MCF 10A (cell line): ENCODE measurements at regions not wholly inside any gene's neighbourhood (a gene's known extent, or its start where the extent isn't known, plus 50 kb on each side); places are given as distances from the start of the nearest gene placed in this dataset.

ENCODE experiments used
- BruUV-seq: library from RNA; stranded (reverse); fragments of 400-500 nt; replicated peaks from 2 replicates; lab custom pipeline; 2021; lab: Mats Ljungman, UMichigan
- CTCF ChIA-PET: fragments of 300-600 bp; sonication (Branson Sonifier 250); formaldehyde crosslinking; extraction: SDS; loops from one replicate; lab custom pipeline; 2021; ENCODE audit warnings: antibody characterized with exemption, inconsistent platforms; lab: Yijun Ruan, JAX
- POLR2A ChIA-PET: fragments of 300-600, 350-650 bp; sonication (Branson Sonifier 250); formaldehyde crosslinking; extraction: SDS; loops from one replicate; lab custom pipeline; 2020; ENCODE audit warnings: antibody characterized with exemption, inconsistent platforms; lab: Yijun Ruan, JAX
- DNase-seq: peaks from one replicate; pipeline ENCODE4 v3.0.0-alpha.2; 2018; ENCODE audit not compliant: unreplicated experiment
- H3K27ac Mint-ChIP-seq: one replicate; pipeline ENCODE4 v1.8.0; 2022; ENCODE audit warnings: mild to moderate bottlenecking, low read depth, mixed read lengths; ENCODE audit not compliant: unreplicated experiment
- H3K27me3 Mint-ChIP-seq: one replicate; pipeline ENCODE4 v1.8.0; 2022; ENCODE audit warnings: mixed read lengths; ENCODE audit not compliant: insufficient read depth, unreplicated experiment
- H3K36me3 Mint-ChIP-seq: one replicate; pipeline ENCODE4 v1.8.0; 2022; ENCODE audit warnings: mild to moderate bottlenecking, moderate library complexity, mixed read lengths; ENCODE audit not compliant: insufficient read depth, unreplicated experiment
- H3K4me1 Mint-ChIP-seq: one replicate; pipeline ENCODE4 v1.8.0; 2022; ENCODE audit warnings: mixed read lengths; ENCODE audit not compliant: insufficient read depth, unreplicated experiment
- H3K4me3 Mint-ChIP-seq: one replicate; pipeline ENCODE4 v1.8.0; 2022; ENCODE audit warnings: mild to moderate bottlenecking, moderate library complexity, mixed read lengths; ENCODE audit not compliant: unreplicated experiment
- H3K9me3 Mint-ChIP-seq: one replicate; pipeline ENCODE4 v1.8.0; 2022; ENCODE audit warnings: mixed read lengths; ENCODE audit not compliant: unreplicated experiment
- intact Hi-C: fragments of 100-400 bp; cut with micrococcal nuclease; formaldehyde crosslinking; loops from 2 replicates; pipeline ENCODE4 v1.14.1; 2022
- TF ChIP-seq, protein P1 (sequence below): fragments of 200-600 bp; IDR thresholded peaks from one replicate; pipeline ENCODE4 v1.8.0; 2022; ENCODE audit warnings: antibody characterized with exemption, mild to moderate bottlenecking; ENCODE audit not compliant: unreplicated experiment

DNA sequence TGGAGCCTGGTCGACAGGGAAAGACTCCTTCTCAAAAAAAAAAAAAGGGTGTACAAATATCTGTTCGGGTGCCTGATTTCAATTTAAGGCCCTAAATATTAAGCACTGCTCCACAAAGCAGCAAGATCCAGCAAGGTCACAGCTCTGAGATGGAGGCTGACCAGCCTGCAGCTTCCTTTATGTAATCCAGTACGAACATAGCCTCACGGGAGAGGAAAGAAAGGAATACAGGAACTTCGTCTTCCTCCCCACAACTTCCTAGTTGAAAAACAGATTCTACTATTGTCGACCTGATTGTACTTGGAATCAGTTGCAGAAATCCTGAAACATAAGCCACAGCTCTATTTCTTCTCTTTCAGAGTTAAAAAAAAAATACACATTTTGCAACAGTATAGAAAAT lies 53.5 kb upstream of the TBC1D9 start:
- ChIA-PET POLR2A (interaction anchor here (1.2 kb wide), 1 partner anchor 19 kb away, joined by 4 read pairs; no protein-coding TSS in a partner anchor), CTCF (interaction anchor here (0.6 kb wide), 2 partner anchors 323 to 1203 kb away, joined by 3 to 6 read pairs; no protein-coding TSS in a partner anchor)
- BruUV-seq: no TSS peak
- Mint-ChIP-seq H3K27ac (no peak overlapping the region), H3K27me3 (no peaks in the 10 kb centered on the region), H3K9me3 (no peaks in the 10 kb centered on the region), H3K4me1 (no peaks in the 10 kb centered on the region), H3K4me3 (no peak overlapping the region), H3K36me3 (no peaks in the 10 kb centered on the region)
- intact Hi-C loops: no loop called here
- TF ChIP-seq, protein P1, sequence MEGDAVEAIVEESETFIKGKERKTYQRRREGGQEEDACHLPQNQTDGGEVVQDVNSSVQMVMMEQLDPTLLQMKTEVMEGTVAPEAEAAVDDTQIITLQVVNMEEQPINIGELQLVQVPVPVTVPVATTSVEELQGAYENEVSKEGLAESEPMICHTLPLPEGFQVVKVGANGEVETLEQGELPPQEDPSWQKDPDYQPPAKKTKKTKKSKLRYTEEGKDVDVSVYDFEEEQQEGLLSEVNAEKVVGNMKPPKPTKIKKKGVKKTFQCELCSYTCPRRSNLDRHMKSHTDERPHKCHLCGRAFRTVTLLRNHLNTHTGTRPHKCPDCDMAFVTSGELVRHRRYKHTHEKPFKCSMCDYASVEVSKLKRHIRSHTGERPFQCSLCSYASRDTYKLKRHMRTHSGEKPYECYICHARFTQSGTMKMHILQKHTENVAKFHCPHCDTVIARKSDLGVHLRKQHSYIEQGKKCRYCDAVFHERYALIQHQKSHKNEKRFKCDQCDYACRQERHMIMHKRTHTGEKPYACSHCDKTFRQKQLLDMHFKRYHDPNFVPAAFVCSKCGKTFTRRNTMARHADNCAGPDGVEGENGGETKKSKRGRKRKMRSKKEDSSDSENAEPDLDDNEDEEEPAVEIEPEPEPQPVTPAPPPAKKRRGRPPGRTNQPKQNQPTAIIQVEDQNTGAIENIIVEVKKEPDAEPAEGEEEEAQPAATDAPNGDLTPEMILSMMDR: no peak
- DNase-seq: no peak

DNA sequence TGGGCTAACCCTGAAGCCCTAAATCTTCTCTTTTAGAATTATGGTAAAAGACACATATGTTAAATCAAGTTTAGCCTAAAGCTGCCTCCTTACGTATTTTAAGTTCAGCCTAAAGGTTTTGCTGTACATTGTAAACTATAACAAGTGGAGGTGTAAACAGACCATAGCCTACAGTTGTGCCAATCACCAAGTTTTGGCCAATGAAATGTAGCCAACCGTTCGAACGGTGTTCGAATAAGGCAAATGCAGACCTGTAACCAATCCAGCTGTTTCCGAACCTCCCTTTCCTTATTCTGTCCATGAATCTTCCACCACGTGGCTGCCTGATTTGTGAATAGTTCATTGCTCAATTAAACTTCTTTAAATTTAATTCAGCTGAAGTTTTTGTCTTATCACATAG lies 52.1 kb upstream of the TBC1D9 start:
- Mint-ChIP-seq H3K4me3 (no peak overlapping the region), H3K27ac (no peak overlapping the region), H3K36me3 (no peaks in the 10 kb centered on the region), H3K9me3 (no peaks in the 10 kb centered on the region), H3K27me3 (no peaks in the 10 kb centered on the region), H3K4me1 (no peaks in the 10 kb centered on the region)
- CTCF ChIA-PET: interaction anchor here (0.7 kb wide), 1 partner anchor 145 kb away, joined by 4 read pairs; no protein-coding TSS in a partner anchor
- TF ChIP-seq, protein P1: no peak
- POLR2A ChIA-PET: no interaction called here
- DNase-seq: no peak
- no TSS peak for BruUV-seq
- intact Hi-C loops: no loop called here

- Mint-ChIP-seq H3K9me3 (no peaks in the 10 kb centered on the region), H3K4me1 (no peaks in the 10 kb centered on the region), H3K27me3 (no peaks in the 10 kb centered on the region), H3K27ac (no peak overlapping the region), H3K36me3 (no peaks in the 10 kb centered on the region), H3K4me3 (no peak overlapping the region)
- POLR2A ChIA-PET: interaction anchor here (0.6 kb wide), 1 partner anchor 75 kb away, joined by 3 read pairs; no protein-coding TSS in a partner anchor
- intact Hi-C loops: no loop called here
- CTCF ChIA-PET: interaction anchor here (0.7 kb wide), 1 partner anchor 144 kb away, joined by 4 read pairs; no protein-coding TSS in a partner anchor
- TF ChIP-seq, protein P1: no peak
- no TSS peak for BruUV-seq
- no peak for DNase-seq
Observed at GRCh38 chr4:140807491-140808252, 51.5 kb upstream of the TBC1D9 start.

DNA sequence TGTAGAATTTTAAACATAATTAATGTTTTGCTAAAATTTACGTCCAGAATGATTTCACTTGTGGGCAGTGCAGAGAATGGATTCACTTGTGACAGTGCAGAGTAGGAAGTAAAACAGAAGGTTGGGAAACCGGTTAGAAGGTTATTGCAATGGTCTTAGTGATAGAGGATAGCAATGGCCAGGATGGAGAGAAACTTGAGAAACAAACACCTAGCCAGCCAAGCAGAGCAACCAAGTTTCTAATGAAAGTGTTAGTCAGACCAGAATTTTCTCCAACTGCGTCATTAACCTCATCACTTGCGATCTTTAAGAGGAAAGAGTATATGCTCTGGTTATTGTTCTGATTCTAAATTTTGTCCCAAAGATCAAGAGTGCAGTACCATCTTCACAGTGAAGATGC lies 50.0 kb upstream of the TBC1D9 start:
- no peaks in the 10 kb centered on the region for H3K36me3 Mint-ChIP-seq
- no peak for DNase-seq
- no peaks in the 10 kb centered on the region for H3K4me1 Mint-ChIP-seq
- intact Hi-C loops: no loop called here
- TF ChIP-seq, protein P1: no peak
- ChIA-PET POLR2A (no interaction called here), CTCF (no interaction called here)
- H3K27me3 Mint-ChIP-seq: no peaks in the 10 kb centered on the region
- no peaks in the 10 kb centered on the region for H3K9me3 Mint-ChIP-seq
- H3K27ac Mint-ChIP-seq: no peak overlapping the region
- no TSS peak for BruUV-seq
- no peak overlapping the region for H3K4me3 Mint-ChIP-seq
